ENCODE measurements at regions not wholly inside any gene's neighbourhood (a gene's known extent, or its start where the extent isn't known, plus 50 kb on each side); places are given as distances from the start of the nearest gene placed in this dataset.

DNA sequence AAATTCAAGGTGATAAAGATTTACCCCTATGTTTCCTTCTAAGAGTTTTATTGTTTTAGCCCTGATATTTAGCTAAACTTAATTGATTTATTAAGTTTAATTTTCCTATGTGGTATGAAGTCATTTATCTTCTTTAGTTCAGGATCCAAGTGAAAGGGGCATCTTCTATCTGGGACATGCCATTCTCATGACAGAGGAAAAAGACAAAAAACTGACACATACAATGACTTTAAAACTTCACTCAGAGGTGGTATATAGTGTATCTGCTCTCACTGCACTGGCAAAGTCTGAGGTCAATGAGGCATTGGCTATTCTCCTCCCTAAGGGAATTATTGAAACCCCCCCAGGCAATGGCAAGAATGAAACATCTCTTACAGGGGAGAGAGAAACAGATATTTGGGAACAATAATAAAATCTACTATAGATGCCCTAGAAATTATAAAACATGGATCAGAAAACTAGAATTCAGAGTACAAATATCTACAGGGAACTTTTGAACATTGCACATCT is 237.4 kb downstream of the MYCN start:
- DNase-seq (ENCODE audit: low spot score): no peak
- TF ChIP-seq, protein P1, sequence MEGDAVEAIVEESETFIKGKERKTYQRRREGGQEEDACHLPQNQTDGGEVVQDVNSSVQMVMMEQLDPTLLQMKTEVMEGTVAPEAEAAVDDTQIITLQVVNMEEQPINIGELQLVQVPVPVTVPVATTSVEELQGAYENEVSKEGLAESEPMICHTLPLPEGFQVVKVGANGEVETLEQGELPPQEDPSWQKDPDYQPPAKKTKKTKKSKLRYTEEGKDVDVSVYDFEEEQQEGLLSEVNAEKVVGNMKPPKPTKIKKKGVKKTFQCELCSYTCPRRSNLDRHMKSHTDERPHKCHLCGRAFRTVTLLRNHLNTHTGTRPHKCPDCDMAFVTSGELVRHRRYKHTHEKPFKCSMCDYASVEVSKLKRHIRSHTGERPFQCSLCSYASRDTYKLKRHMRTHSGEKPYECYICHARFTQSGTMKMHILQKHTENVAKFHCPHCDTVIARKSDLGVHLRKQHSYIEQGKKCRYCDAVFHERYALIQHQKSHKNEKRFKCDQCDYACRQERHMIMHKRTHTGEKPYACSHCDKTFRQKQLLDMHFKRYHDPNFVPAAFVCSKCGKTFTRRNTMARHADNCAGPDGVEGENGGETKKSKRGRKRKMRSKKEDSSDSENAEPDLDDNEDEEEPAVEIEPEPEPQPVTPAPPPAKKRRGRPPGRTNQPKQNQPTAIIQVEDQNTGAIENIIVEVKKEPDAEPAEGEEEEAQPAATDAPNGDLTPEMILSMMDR (IDR thresholded peaks at IDR 0.05): no peak
- Histone ChIP-seq H3K27ac (no peak overlapping the region), H3K27me3 (replicated peaks; ENCODE audit: insufficient read depth) (no peaks in the 10 kb centered on the region), H3K9me3 (no peaks in the 10 kb centered on the region), H3K4me1 (ENCODE audit: control insufficient read depth in 1 of 2, low read depth in 2 of 2) (no peaks in the 10 kb centered on the region), H3K36me3 (no peaks in the 10 kb centered on the region), H3K4me3 (no peak overlapping the region)
- no peak for ATAC-seq (ENCODE audit: insufficient number of reproducible peaks, low FRiP score, low read depth)

GRCh38 chr2:16176971-16177480 is 236.7 kb downstream of the MYCN start:
- DNase-seq (ENCODE audit: low spot score) (no peak), ATAC-seq (ENCODE audit: insufficient number of reproducible peaks, low FRiP score, low read depth) (no peak)
- no peaks in the 10 kb centered on the region for H3K36me3 ChIP-seq
- no peak overlapping the region for H3K4me3 ChIP-seq
- TF ChIP-seq, protein P1 (IDR thresholded peaks at IDR 0.05): no peak
- no peak overlapping the region for H3K27ac ChIP-seq
- H3K4me1 ChIP-seq (ENCODE audit: control insufficient read depth in 1 of 2, low read depth in 2 of 2): no peaks in the 10 kb centered on the region
- no peaks in the 10 kb centered on the region for H3K9me3 ChIP-seq
- no peaks in the 10 kb centered on the region for H3K27me3 ChIP-seq (replicated peaks; ENCODE audit: insufficient read depth)

- ATAC-seq (ENCODE audit: insufficient number of reproducible peaks, low FRiP score, low read depth) (no peak), DNase-seq (ENCODE audit: low spot score) (no peak)
- Histone ChIP-seq H3K27ac (no peak overlapping the region), H3K4me1 (ENCODE audit: control insufficient read depth in 1 of 2, low read depth in 2 of 2) (no peaks in the 10 kb centered on the region), H3K9me3 (no peaks in the 10 kb centered on the region), H3K27me3 (replicated peaks; ENCODE audit: insufficient read depth) (no peaks in the 10 kb centered on the region), H3K4me3 (no peak overlapping the region), H3K36me3 (no peaks in the 10 kb centered on the region)
- TF ChIP-seq, protein P1 (IDR thresholded peaks at IDR 0.05): no peak
These were observed 235.0 kb downstream of the MYCN start for GRCh38 chr2:16175247-16175825.

DNA sequence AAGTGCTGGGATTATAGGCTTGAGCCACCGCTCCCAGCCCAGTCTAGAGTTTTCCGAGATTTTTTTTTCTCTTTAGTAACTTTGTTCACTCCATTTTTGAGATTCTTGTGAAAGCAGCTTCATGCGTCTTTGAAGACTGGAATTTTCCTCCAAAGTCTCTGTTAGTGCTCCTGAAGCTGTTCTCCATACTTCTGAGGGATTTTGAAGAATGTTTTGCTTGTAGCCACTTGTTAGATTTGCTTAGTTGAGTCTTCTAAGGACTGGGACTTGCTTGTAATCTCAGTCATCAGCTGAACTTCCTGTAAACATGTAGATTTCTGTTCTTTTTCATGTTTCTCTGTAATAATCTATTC is 234.3 kb downstream of the MYCN start:
- TF ChIP-seq, protein P1 (IDR thresholded peaks at IDR 0.05): no peak
- ATAC-seq (ENCODE audit: insufficient number of reproducible peaks, low FRiP score, low read depth): no peak

GRCh38 chr2:16173893-16174692 is 233.7 kb downstream of the MYCN start:
- TF ChIP-seq, protein P1 (IDR thresholded peaks at IDR 0.05): no peak
- Histone ChIP-seq H3K36me3 (no peaks in the 10 kb centered on the region), H3K27ac (no peak overlapping the region), H3K27me3 (replicated peaks; ENCODE audit: insufficient read depth) (no peaks in the 10 kb centered on the region), H3K4me3 (no peak overlapping the region), H3K9me3 (no peaks in the 10 kb centered on the region), H3K4me1 (ENCODE audit: control insufficient read depth in 1 of 2, low read depth in 2 of 2) (no peaks in the 10 kb centered on the region)
- DNase-seq (ENCODE audit: low spot score) (no peak), ATAC-seq (ENCODE audit: insufficient number of reproducible peaks, low FRiP score, low read depth) (no peak)

More for the DNA sequence above, 234.3 kb downstream of the MYCN start:
- Histone ChIP-seq H3K4me1 (ENCODE audit: control insufficient read depth in 1 of 2, low read depth in 2 of 2) (no peaks in the 10 kb centered on the region), H3K4me3 (no peak overlapping the region), H3K9me3 (no peaks in the 10 kb centered on the region), H3K27ac (no peak overlapping the region), H3K27me3 (replicated peaks; ENCODE audit: insufficient read depth) (no peaks in the 10 kb centered on the region), H3K36me3 (no peaks in the 10 kb centered on the region)
- DNase-seq (ENCODE audit: low spot score): no peak
